IPS DF 6.9 (cell line): ENCODE measurements at regions not wholly inside any gene's neighbourhood (a gene's known extent, or its start where the extent isn't known, plus 50 kb on each side); places are given as distances from the start of the nearest gene placed in this dataset.

Experiments
- DNase-seq: peaks from one replicate; pipeline ENCODE4 v3.0.0-alpha.2; 2013; ENCODE audit warnings: low read depth, low spot score
- H3K27ac ChIP-seq: one replicate; pipeline ENCODE4 v1.5.1; 2013; ENCODE audit warnings: low read length, control low read depth
- H3K27me3 ChIP-seq: 2 replicates; pipeline ENCODE4 v1.6.1; 2013; ENCODE audit warnings: mild to moderate bottlenecking, low read length; ENCODE audit not compliant: control insufficient read depth, insufficient read depth
- H3K36me3 ChIP-seq: 2 replicates; pipeline ENCODE4 v1.6.1; 2013; ENCODE audit warnings: low read length; ENCODE audit not compliant: control insufficient read depth, insufficient read depth
- H3K4me1 ChIP-seq: 2 replicates; pipeline ENCODE4 v1.6.1; 2013; ENCODE audit warnings: low read length; ENCODE audit not compliant: control insufficient read depth, insufficient read depth
- H3K4me3 ChIP-seq: 2 replicates; pipeline ENCODE4 v1.5.1; 2013; ENCODE audit warnings: mild to moderate bottlenecking, low read length
- H3K9me3 ChIP-seq: 2 replicates; pipeline ENCODE4 v1.6.1; 2013; ENCODE audit warnings: low read length, inconsistent platforms; ENCODE audit not compliant: control insufficient read depth, insufficient read depth
- WGBS: extraction: QIAGEN DNeasy Blood & Tissue Kit; methylation state at CpG from one replicate; pipeline ENCODE4 v1.1.7; 2013; ENCODE audit warnings: mixed read lengths, missing lambda C conversion rate; ENCODE audit not compliant: insufficient read length, insufficient coverage; 5-methylcytosine and 5-hydroxymethylcytosine counted together

DNA sequence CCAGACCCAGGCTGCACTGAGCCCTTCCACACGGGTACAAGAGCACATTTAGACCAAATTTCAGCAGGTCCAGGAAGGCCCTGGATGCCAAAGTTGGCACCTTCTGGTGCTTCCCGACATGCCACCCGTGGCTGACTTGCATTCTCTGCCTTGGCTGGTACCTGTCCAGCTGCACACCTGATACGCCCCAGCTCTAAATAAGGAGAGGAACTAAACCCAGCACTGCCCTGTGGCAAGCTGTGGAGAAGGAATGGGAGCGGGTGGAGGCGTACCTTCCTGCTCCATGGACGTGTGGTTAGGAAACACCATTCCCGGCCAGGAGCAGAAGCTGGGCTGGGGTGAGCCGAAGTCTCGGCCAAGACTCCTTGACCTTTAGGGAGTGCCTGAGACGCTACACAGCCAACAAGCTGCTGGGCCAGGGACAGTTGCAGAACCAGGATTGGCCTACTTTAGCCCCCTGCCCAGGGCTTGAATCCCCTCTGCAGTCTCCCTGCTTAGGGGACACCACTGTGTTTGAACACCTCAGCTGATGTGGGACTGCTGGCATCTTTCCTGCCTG, 86.5 kb upstream of the TAF1B start:
- Histone ChIP-seq H3K27me3 (no peaks in the 10 kb centered on the region), H3K4me1 (peaks cover 5% of the 10 kb centered on the region; the same call in 1 of the 2 replicates), H3K4me3 (no peak overlapping the region), H3K9me3 (no peaks in the 10 kb centered on the region), H3K27ac (no peak overlapping the region), H3K36me3 (no peaks in the 10 kb centered on the region)
- no peak for DNase-seq
- WGBS, result no CpG with 5 or more reads among the region's 11 CpGs

DNA sequence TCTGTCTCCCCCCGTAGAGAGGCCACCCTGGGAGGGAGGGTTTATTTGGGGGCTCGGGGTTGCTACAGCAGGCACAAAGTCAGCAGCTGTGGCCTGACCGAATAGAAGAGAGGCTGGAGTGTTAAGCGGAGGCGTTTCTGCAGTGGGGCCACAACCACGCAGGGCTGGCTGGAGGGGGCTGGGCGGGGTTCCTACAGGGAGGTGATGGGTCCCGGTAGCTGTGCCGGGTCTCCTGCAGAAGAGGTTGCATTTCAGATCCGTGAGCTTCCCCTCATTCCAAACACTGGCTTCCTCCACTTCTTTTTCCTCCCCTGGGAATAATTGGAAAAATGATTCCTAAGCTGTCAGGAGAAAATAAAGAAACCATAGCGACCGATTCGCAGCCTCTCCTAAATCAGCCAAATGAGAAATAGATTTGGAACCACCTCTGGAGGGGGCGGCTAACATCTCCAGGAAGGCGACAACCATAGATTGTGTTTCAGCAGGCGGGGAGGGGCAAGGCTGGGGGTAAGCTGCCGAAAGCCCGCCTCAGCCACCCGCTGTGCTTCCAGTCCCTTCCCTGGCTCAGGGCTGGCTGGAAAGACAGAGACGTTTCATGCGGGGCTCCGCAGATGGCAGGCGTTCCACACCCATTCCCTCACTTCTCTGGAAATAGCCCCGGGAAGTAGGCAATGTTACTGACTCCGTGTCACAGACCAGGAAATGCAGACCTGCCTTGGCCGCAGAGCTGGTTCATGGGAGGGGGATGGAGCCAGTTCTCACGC, 85.6 kb upstream of the TAF1B start:
- H3K27ac ChIP-seq, result no peak overlapping the region
- no peaks in the 10 kb centered on the region for H3K36me3 ChIP-seq
- no peaks in the 10 kb centered on the region for H3K9me3 ChIP-seq
- WGBS, result no CpG with 5 or more reads among the region's 27 CpGs
- peaks cover 2% of the 10 kb centered on the region; the same call in 1 of the 2 replicates for H3K4me1 ChIP-seq
- no peaks in the 10 kb centered on the region for H3K27me3 ChIP-seq
- no peak for DNase-seq
- no peak overlapping the region for H3K4me3 ChIP-seq

DNA sequence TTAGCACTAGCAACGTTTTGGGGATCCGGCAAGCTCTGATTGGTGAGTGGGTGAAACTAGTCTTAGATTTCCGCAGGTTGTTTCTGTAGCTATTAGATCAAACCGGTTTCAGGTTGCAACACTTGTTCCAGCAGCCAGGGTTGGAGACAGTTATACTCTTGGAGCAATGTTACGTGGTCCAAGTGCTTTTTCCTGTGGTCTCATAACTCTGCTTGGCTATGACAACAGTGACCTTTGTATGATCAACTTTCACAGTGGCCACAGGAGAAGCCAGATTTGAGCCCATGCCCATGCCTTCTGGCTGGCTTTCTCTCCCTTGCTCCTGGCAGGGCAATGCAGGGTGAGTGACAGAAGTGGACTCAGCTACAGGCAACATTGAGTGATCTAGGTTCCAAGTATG, 84.5 kb upstream of the TAF1B start:
- no CpG with 5 or more reads among the region's 5 CpGs for WGBS
- no peak for DNase-seq
- H3K4me1 ChIP-seq, result peaks cover 2% of the 10 kb centered on the region; the same call in 1 of the 2 replicates

DNA sequence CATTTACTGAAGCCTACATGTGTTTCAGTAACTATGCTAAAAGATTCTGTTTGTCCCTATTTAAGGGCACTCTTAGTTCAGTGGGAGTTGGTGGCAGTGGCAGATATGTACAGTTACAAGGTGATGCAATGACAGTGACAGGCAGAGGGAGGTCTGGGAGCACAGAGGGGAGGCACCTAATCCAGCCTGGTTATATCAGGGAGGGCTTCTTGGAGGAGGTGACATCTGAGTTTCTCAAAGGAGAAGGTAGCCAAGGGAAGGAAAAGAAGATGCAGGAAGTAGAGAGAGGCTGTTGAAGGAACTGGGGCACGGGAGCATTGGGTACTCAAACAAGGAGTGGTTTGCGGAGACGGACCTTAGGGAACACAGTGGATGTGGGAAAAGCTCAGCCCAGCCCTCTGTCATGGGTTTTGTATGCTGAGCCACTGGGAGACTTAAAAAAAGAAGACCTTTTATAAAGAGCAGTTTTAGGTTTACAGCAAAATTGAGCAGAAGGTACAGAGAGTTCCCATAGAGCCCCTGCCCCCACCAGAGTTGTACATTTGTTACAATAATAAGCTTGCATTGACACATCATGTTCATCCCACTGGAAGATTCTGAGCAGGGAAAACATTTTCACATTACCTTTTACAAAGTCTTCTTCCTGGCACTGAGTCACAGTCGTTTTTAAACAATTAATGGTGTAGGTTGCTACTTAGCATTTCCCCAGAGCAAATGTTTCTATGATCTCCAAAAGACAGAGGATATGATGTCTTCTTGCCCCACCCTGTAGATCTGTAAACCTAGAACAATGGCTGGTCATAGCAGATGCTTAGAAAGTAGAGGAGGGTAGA, 83.0 kb upstream of the TAF1B start:
- Histone ChIP-seq H3K27ac (no peak overlapping the region), H3K27me3 (no peaks in the 10 kb centered on the region), H3K36me3 (no peaks in the 10 kb centered on the region), H3K4me3 (no peak overlapping the region), H3K4me1 (peaks cover 2% of the 10 kb centered on the region; the same call in 1 of the 2 replicates), H3K9me3 (no peaks in the 10 kb centered on the region)
- DNase-seq, result no peak
- whole genome bisulfite sequencing, result no CpG with 5 or more reads among the region's 4 CpGs

More for the DNA sequence above, 84.5 kb upstream of the TAF1B start:
- Histone ChIP-seq H3K4me3 (no peak overlapping the region), H3K9me3 (no peaks in the 10 kb centered on the region), H3K27ac (no peak overlapping the region), H3K27me3 (no peaks in the 10 kb centered on the region), H3K36me3 (no peaks in the 10 kb centered on the region)

DNA sequence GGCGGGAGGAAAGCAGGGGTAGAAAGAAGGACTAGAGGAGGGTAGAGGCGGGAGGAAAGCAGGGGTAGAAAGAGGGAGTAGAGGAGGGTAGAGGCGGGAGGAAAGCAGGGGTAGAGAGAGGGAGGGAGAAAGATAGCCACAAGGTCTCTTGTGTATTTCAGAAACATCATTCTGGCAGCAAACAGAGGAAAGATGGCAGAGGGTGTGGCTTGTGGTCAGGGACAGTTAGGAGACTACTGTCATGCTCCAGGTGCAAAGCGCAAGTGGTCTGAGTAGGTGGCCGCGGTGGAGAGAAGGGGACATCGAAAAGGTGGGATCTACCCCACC, 82.4 kb upstream of the TAF1B start:
- no peak overlapping the region for H3K4me3 ChIP-seq
- no CpG with 5 or more reads among the region's 7 CpGs for WGBS
- DNase-seq, result no peak
- H3K27me3 ChIP-seq, result no peaks in the 10 kb centered on the region
- no peaks in the 10 kb centered on the region for H3K9me3 ChIP-seq
- H3K36me3 ChIP-seq, result no peaks in the 10 kb centered on the region
- no peak overlapping the region for H3K27ac ChIP-seq
- H3K4me1 ChIP-seq, result peaks cover 2% of the 10 kb centered on the region; the same call in 1 of the 2 replicates

DNA sequence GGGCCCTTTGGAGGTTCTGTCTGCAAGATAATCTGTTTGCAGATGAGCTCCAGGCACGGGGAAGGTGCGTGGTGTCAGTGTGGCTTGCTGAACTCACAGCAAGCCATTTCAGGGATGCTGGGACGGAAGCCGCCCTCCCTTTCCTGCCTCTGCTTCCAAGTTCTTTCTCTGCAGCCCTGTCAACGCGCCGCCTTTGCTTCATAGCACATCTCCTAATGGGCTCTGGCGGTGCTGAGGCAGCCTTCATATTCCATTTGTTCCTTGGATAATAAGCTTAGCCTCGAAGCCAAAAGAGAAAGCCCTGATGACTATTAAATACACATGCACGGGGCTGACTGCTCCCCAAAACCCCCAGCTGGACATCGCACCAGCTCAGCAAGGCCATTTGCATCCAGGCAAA, 81.7 kb upstream of the TAF1B start:
- H3K9me3 ChIP-seq, result no peaks in the 10 kb centered on the region
- H3K4me3 ChIP-seq, result no peak overlapping the region
- H3K36me3 ChIP-seq, result no peaks in the 10 kb centered on the region
- no peaks in the 10 kb centered on the region for H3K27me3 ChIP-seq
- H3K27ac ChIP-seq, result no peak overlapping the region
- H3K4me1 ChIP-seq, result peaks cover 2% of the 10 kb centered on the region; the same call in 1 of the 2 replicates
- DNase-seq, result no peak
- WGBS, result no CpG with 5 or more reads among the region's 11 CpGs

DNA sequence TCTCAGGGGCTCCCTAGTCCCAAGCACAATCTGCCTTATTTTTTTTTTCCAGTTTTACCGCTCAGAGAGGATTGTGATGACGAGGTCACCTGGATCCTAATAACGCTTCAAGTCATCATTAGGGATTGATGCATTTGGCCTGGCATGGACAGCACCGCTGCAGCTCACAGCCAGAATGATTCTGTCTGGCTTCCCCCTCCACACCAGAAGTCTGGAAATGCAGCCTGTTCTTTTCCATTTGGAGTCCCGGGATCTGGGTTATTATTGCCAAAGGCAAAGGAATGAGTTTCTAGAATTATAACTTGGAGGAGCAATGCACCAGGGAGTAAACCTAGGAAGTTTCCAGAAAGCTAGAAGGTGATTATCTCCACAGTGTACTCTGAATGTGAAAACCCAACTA, 81.1 kb upstream of the TAF1B start:
- no CpG with 5 or more reads among the region's 5 CpGs for WGBS
- Histone ChIP-seq H3K36me3 (no peaks in the 10 kb centered on the region), H3K27me3 (no peaks in the 10 kb centered on the region), H3K9me3 (no peaks in the 10 kb centered on the region), H3K27ac (no peak overlapping the region), H3K4me1 (peaks cover 2% of the 10 kb centered on the region; the same call in 1 of the 2 replicates), H3K4me3 (no peak overlapping the region)
- no peak for DNase-seq

DNA sequence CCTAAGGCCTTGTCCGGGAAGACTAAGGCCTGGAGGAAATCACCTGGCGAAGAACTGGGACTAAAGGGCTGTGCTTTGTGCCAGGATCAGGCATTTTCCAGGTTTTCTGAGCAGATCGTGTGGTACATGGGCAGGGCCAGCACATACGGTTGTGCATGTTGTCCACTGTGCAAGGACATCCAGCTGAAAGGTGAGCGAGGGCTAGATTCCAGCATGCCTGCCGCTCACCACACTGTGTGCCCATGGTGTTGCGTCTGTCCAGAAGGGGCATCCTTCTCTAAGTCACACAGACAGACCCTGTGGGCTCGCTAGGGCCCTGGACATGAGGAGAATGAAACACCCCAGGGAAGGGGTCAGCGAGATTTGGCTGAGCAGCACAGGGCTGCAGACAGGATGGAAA, 80.3 kb upstream of the TAF1B start:
- no peaks in the 10 kb centered on the region for H3K36me3 ChIP-seq
- no peak for DNase-seq
- no peaks in the 10 kb centered on the region for H3K27me3 ChIP-seq
- H3K27ac ChIP-seq, result no peak overlapping the region
- peaks cover 2% of the 10 kb centered on the region; the same call in 1 of the 2 replicates for H3K4me1 ChIP-seq
- H3K9me3 ChIP-seq, result no peaks in the 10 kb centered on the region
- WGBS, result no CpG with 5 or more reads among the region's 9 CpGs
- no peak overlapping the region for H3K4me3 ChIP-seq

DNA sequence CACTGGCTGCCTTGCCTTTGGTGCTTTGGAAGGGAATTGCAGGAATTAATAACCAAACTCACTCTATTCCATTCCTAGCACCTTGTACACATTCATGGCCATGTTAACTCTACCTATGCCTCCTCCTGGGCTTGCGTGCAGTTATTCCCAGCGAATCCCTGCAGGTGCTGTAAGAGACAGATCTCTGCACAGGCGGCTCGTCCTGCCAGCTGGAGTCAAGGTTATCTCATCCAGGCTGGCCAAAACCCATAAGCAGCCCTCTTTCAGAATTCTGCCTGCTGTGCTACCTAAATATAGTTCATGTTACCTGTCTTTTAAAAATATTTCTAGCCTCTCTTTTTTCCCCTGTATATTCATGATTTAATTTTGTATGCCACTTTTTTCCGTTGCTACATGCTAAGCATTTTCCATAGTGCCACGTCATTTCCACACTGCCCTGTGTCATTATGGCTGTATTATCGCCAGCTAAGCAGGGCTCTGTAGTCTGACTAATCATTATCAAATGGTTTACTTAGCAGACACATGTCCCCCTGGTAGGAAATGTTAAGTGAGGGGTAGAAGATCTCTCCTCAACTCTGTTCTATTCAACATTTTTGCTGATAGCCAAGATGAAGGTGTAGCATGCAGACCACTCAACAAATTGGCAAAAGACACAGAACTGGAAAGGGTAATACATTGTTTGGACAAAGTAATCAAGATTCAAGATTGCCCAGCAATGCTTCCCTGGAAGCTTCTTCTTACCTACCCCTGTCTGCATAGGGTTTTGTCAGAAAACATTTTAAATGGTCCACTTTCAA, 79.7 kb upstream of the TAF1B start:
- Histone ChIP-seq H3K9me3 (no peaks in the 10 kb centered on the region), H3K4me3 (no peak overlapping the region), H3K36me3 (no peaks in the 10 kb centered on the region), H3K4me1 (peaks cover 2% of the 10 kb centered on the region), H3K27ac (no peak overlapping the region), H3K27me3 (no peaks in the 10 kb centered on the region)
- no CpG with 5 or more reads among the region's 7 CpGs for whole genome bisulfite sequencing
- DNase-seq, result no peak
